Neuronal stem cell (in vitro differentiated cells): ENCODE measurements at regions not wholly inside any gene's neighbourhood (a gene's known extent, or its start where the extent isn't known, plus 50 kb on each side); places are given as distances from the start of the nearest gene placed in this dataset.

ENCODE experiments used
- DNase-seq: peaks from one replicate; pipeline ENCODE4 v3.0.0-alpha.2; 2013; ENCODE audit warnings: low spot score
- H2AFZ ChIP-seq: one replicate; pipeline ENCODE4 v1.6.1; 2013; ENCODE audit warnings: mild to moderate bottlenecking, low read length, inconsistent platforms
- H2AK5ac ChIP-seq: 2 replicates; pipeline ENCODE4 v1.6.1; 2013; ENCODE audit warnings: low read depth, mild to moderate bottlenecking, inconsistent platforms, low read length, moderate library complexity, mixed read lengths
- H2BK120ac ChIP-seq: 2 replicates; pipeline ENCODE4 v1.6.1; 2013; ENCODE audit warnings: low read depth, mild to moderate bottlenecking, inconsistent platforms, low read length, moderate library complexity, mixed read lengths
- H2BK12ac ChIP-seq: one replicate; pipeline ENCODE4 v1.6.1; 2013; ENCODE audit warnings: low read length, inconsistent platforms
- H2BK15ac ChIP-seq: 2 replicates; pipeline ENCODE4 v1.6.1; 2013; ENCODE audit warnings: mild to moderate bottlenecking, low read length, inconsistent platforms, mixed read lengths
- H2BK5ac ChIP-seq: one replicate; pipeline ENCODE4 v1.6.1; 2013; ENCODE audit warnings: inconsistent platforms, mild to moderate bottlenecking, low read length, moderate library complexity
- H3K14ac ChIP-seq: one replicate; pipeline ENCODE4 v1.6.1; 2013; ENCODE audit warnings: low read length, inconsistent platforms
- H3K18ac ChIP-seq: 2 replicates; pipeline ENCODE4 v1.6.1; 2013; ENCODE audit warnings: low read length, inconsistent platforms
- H3K23ac ChIP-seq: 2 replicates; pipeline ENCODE4 v1.6.1; 2013; ENCODE audit warnings: low read depth, mild to moderate bottlenecking, mixed read lengths, low read length, inconsistent platforms; ENCODE audit not compliant: poor library complexity
- H3K27ac ChIP-seq: replicated peaks from 3 replicates; pipeline ENCODE4 v1.5.1; 2013; ENCODE audit warnings: low read length, inconsistent platforms
- H3K27me3 ChIP-seq, 3 experiments: 2 replicates each; pipeline ENCODE4 v1.6.1; 2013; ENCODE audit warnings: low read length in 3 of 3, mild to moderate bottlenecking in 2 of 3, inconsistent platforms in 1 of 3, low read depth in 1 of 3, mixed read lengths in 1 of 3, moderate library complexity in 1 of 3; ENCODE audit not compliant: control insufficient read depth in 3 of 3, insufficient read depth in 3 of 3
- H3K36me3 ChIP-seq, 2 donors: replicated peaks in 1 of 2; 2 replicates each; pipeline ENCODE4 v1.6.1; 2013; ENCODE audit warnings: low read length in 2 of 2; ENCODE audit not compliant: control insufficient read depth in 2 of 2, insufficient read depth in 2 of 2
- H3K4ac ChIP-seq: 2 replicates; pipeline ENCODE4 v1.6.1; 2013; ENCODE audit warnings: inconsistent platforms, mild to moderate bottlenecking, low read length, moderate library complexity
- H3K4me1 ChIP-seq, 2 donors: 1 replicate in 1 of 2; 2 replicates in 1 of 2; pipeline ENCODE4 v1.6.1; 2013; ENCODE audit warnings: low read length in 2 of 2, low read depth in 1 of 2; ENCODE audit not compliant: control insufficient read depth in 2 of 2, insufficient read depth in 1 of 2
- H3K4me2 ChIP-seq: one replicate; pipeline ENCODE4 v1.6.1; 2013; ENCODE audit warnings: mild to moderate bottlenecking, low read length, inconsistent platforms; ENCODE audit not compliant: insufficient read depth, poor library complexity, severe bottlenecking
- H3K4me3 ChIP-seq, 2 donors: 2 replicates each; pipeline ENCODE4 v1.5.1; 2013; ENCODE audit warnings: low read length in 2 of 2, mild to moderate bottlenecking in 2 of 2, inconsistent platforms in 1 of 2, moderate library complexity in 1 of 2
- H3K79me1 ChIP-seq: one replicate; pipeline ENCODE4 v1.6.1; 2013; ENCODE audit warnings: low read depth, mild to moderate bottlenecking, inconsistent platforms, low read length, moderate library complexity
- H3K9ac ChIP-seq: one replicate; pipeline ENCODE4 v1.6.1; 2013; ENCODE audit warnings: mild to moderate bottlenecking, low read depth, low read length, inconsistent platforms; ENCODE audit not compliant: poor library complexity
- H3K9me3 ChIP-seq, 2 donors: replicated peaks in 1 of 2; 2 replicates each; pipeline versions ENCODE3 to v1.6.1; 2013; ENCODE audit warnings: low read length in 2 of 2, mild to moderate bottlenecking in 2 of 2, inconsistent platforms in 1 of 2, low read depth in 1 of 2, mixed read lengths in 1 of 2, moderate library complexity in 1 of 2; ENCODE audit not compliant: control insufficient read depth in 2 of 2, insufficient read depth in 1 of 2
- H4K8ac ChIP-seq: one replicate; pipeline ENCODE4 v1.6.1; 2013; ENCODE audit warnings: low read depth, mild to moderate bottlenecking, inconsistent platforms, low read length, moderate library complexity
- H4K91ac ChIP-seq: one replicate; pipeline ENCODE4 v1.6.1; 2013; ENCODE audit warnings: low read length, low read depth, mild to moderate bottlenecking, inconsistent platforms; ENCODE audit not compliant: poor library complexity
- WGBS, 2 donors: extraction: QIAGEN DNeasy Blood & Tissue Kit; methylation state at CpG; one replicate each; pipeline ENCODE4 v1.1.7; 2013; ENCODE audit warnings: missing lambda C conversion rate in 2 of 2, mixed read lengths in 1 of 2; ENCODE audit not compliant: insufficient read length in 2 of 2, insufficient replicate concordance in 1 of 2; ENCODE audit errors: extremely low coverage in 2 of 2; 5-methylcytosine and 5-hydroxymethylcytosine counted together

- Histone ChIP-seq H4K91ac (no peak overlapping the region), H3K4me2 (no peak overlapping the region), H3K4me1 (peaks cover 0 to 2% of the 10 kb centered on the region in 2 donors), H3K14ac (no peak overlapping the region), H3K18ac (no peak overlapping the region), H3K23ac (no peak overlapping the region), H3K27ac (no peak overlapping the region), H2BK5ac (no peak overlapping the region), H3K9ac (no peak overlapping the region), H4K8ac (no peak overlapping the region), H2AK5ac (no peak overlapping the region), H3K27me3 (no peaks in the 10 kb centered on the region), H2BK120ac (no peak overlapping the region), H2BK12ac (no peak overlapping the region), H2BK15ac (no peak overlapping the region), H3K4ac (no peak overlapping the region), H3K79me1 (no peaks in the 10 kb centered on the region), H2AFZ (no peak overlapping the region), H3K9me3 (peaks cover 0 to 1% of the 10 kb centered on the region in 2 donors), H3K36me3 (no peaks in the 10 kb centered on the region), H3K4me3 (no peak overlapping the region)
- DNase-seq = no peak
- WGBS, 2 donors = no CpG with 5 or more reads among the region's 4 CpGs
Measured at GRCh38 chr4:53863736-53864365, 200.6 kb downstream of the CHIC2 start.

- Histone ChIP-seq H3K18ac (no peak overlapping the region), H3K4me3 (no peak overlapping the region), H3K79me1 (no peaks in the 10 kb centered on the region), H3K27ac (no peak overlapping the region), H3K4me1 (peaks cover 0 to 2% of the 10 kb centered on the region in 2 donors), H3K23ac (no peak overlapping the region), H2AFZ (no peak overlapping the region), H3K27me3 (no peaks in the 10 kb centered on the region), H4K91ac (no peak overlapping the region), H3K9ac (no peak overlapping the region), H3K4ac (no peak overlapping the region), H3K36me3 (no peaks in the 10 kb centered on the region), H2BK12ac (no peak overlapping the region), H3K4me2 (no peak overlapping the region), H2BK5ac (no peak overlapping the region), H2BK120ac (no peak overlapping the region), H3K14ac (no peak overlapping the region), H2AK5ac (no peak overlapping the region), H3K9me3 (peaks cover 0 to 1% of the 10 kb centered on the region in 2 donors), H2BK15ac (no peak overlapping the region), H4K8ac (no peak overlapping the region)
- no CpG with 5 or more reads among the region's 3 CpGs for WGBS, 2 donors
- no peak for DNase-seq
Measured at GRCh38 chr4:53863158-53863557, 201.2 kb downstream of the CHIC2 start.

GRCh38 chr4:53861856-53862610 lies 202.4 kb downstream of the CHIC2 start:
- Histone ChIP-seq H3K4me2 (no peak overlapping the region), H4K8ac (no peak overlapping the region), H2BK120ac (no peak overlapping the region), H3K14ac (no peak overlapping the region), H3K4me3 (no peak overlapping the region), H2BK15ac (no peak overlapping the region), H3K4me1 (peaks cover 0 to 2% of the 10 kb centered on the region in 2 donors), H3K23ac (no peak overlapping the region), H2AFZ (no peak overlapping the region), H3K27ac (no peak overlapping the region), H3K36me3 (no peaks in the 10 kb centered on the region), H4K91ac (no peak overlapping the region), H3K9ac (no peak overlapping the region), H2AK5ac (no peak overlapping the region), H3K9me3 (peaks cover 0 to 1% of the 10 kb centered on the region in 2 donors), H3K79me1 (no peaks in the 10 kb centered on the region), H3K4ac (no peak overlapping the region), H3K18ac (no peak overlapping the region), H3K27me3 (no peaks in the 10 kb centered on the region), H2BK5ac (no peak overlapping the region), H2BK12ac (no peak overlapping the region)
- DNase-seq = no peak
- no CpG with 5 or more reads among the region's 4 CpGs for WGBS, 2 donors

- H3K79me1 ChIP-seq = no peaks in the 10 kb centered on the region
- H3K27me3 ChIP-seq = no peaks in the 10 kb centered on the region
- H2BK15ac ChIP-seq = no peak overlapping the region
- peaks cover 0 to 1% of the 10 kb centered on the region in 2 donors for H3K9me3 ChIP-seq
- H3K14ac ChIP-seq = no peak overlapping the region
- H3K4me3 ChIP-seq = no peak overlapping the region
- no peak overlapping the region for H2BK5ac ChIP-seq
- H2AK5ac ChIP-seq = no peak overlapping the region
- no peak overlapping the region for H2BK12ac ChIP-seq
- H3K9ac ChIP-seq = no peak overlapping the region
- no peak overlapping the region for H3K4me2 ChIP-seq
- H3K4me1 ChIP-seq = peaks cover 0 to 2% of the 10 kb centered on the region in 2 donors
- H4K8ac ChIP-seq = no peak overlapping the region
- no peak overlapping the region for H3K18ac ChIP-seq
- no peak overlapping the region for H2AFZ ChIP-seq
- no peaks in the 10 kb centered on the region for H3K36me3 ChIP-seq
- no peak overlapping the region for H2BK120ac ChIP-seq
- H4K91ac ChIP-seq = no peak overlapping the region
- no peak overlapping the region for H3K4ac ChIP-seq
- no peak overlapping the region for H3K27ac ChIP-seq
- no peak for DNase-seq
- H3K23ac ChIP-seq = no peak overlapping the region
Measured at GRCh38 chr4:53859305-53859704, 205.1 kb downstream of the CHIC2 start.
